KMS-11 (cell line): ENCODE measurements at regions not wholly inside any gene's neighbourhood (a gene's known extent, or its start where the extent isn't known, plus 50 kb on each side); places are given as distances from the start of the nearest gene placed in this dataset.

ENCODE experiments used
- H2AFZ ChIP-seq: fragments of 200-600 bp; sonication (generic); 2 replicates; pipeline ENCODE4 v1.6.1; 2016; ENCODE audit warnings: antibody characterized with exemption, mixed run types, low read depth
- H3K27ac ChIP-seq: fragments of 200-600 bp; sonication (generic); 2 replicates; pipeline ENCODE4 v1.6.1; 2016; ENCODE audit warnings: mild to moderate bottlenecking, mixed run types
- H3K27me3 ChIP-seq: fragments of 200-600 bp; sonication (generic); 2 replicates; pipeline ENCODE4 v1.6.1; 2017; ENCODE audit warnings: mild to moderate bottlenecking, low read depth, mixed run types, moderate library complexity; ENCODE audit not compliant: insufficient read depth
- H3K36me3 ChIP-seq: fragments of 200-600 bp; sonication (generic); 2 replicates; pipeline ENCODE4 v1.6.1; 2017; ENCODE audit warnings: mild to moderate bottlenecking, mixed run types; ENCODE audit not compliant: insufficient read depth
- H3K4me1 ChIP-seq: fragments of 200-600 bp; sonication (generic); 2 replicates; pipeline ENCODE4 v1.6.1; 2016; ENCODE audit warnings: mild to moderate bottlenecking, low read depth, mixed run types; ENCODE audit not compliant: poor library complexity, severe bottlenecking
- H3K4me2 ChIP-seq: fragments of 200-600 bp; sonication (generic); 2 replicates; pipeline ENCODE4 v1.7.0; 2016; ENCODE audit warnings: mild to moderate bottlenecking, mixed run types
- H3K4me3 ChIP-seq: fragments of 200-600 bp; sonication (generic); IDR thresholded peaks from 2 replicates; pipeline ENCODE4 v1.6.1; 2017; ENCODE audit warnings: low read depth, low read length, mixed read lengths; ENCODE audit not compliant: insufficient read depth
- H3K79me2 ChIP-seq: fragments of 200-600 bp; sonication (generic); 2 replicates; pipeline ENCODE4 v1.6.1; 2016; ENCODE audit warnings: low read depth, mixed run types; ENCODE audit not compliant: insufficient read depth
- H3K9ac ChIP-seq: fragments of 200-600 bp; sonication (generic); 2 replicates; pipeline ENCODE4 v1.6.1; 2016; ENCODE audit warnings: mild to moderate bottlenecking, mixed run types
- H4K20me1 ChIP-seq: fragments of 200-600 bp; sonication (generic); 2 replicates; pipeline ENCODE4 v1.6.1; 2016; ENCODE audit warnings: mild to moderate bottlenecking, mixed run types; ENCODE audit not compliant: insufficient read depth
- TF ChIP-seq, protein P1 (sequence below): fragments of 200-600 bp; sonication (generic); conservative IDR thresholded peaks from 2 replicates; pipeline ENCODE4 v1.6.1; 2017; ENCODE audit warnings: low read depth, mild to moderate bottlenecking, antibody characterized with exemption, low read length, moderate library complexity, mixed read lengths

GRCh38 chr17:72448019-72448418, 327.2 kb downstream of the SOX9 start:
- no peaks in the 10 kb centered on the region for H3K27me3 ChIP-seq
- H2AFZ ChIP-seq: no peak overlapping the region
- TF ChIP-seq, protein P1, sequence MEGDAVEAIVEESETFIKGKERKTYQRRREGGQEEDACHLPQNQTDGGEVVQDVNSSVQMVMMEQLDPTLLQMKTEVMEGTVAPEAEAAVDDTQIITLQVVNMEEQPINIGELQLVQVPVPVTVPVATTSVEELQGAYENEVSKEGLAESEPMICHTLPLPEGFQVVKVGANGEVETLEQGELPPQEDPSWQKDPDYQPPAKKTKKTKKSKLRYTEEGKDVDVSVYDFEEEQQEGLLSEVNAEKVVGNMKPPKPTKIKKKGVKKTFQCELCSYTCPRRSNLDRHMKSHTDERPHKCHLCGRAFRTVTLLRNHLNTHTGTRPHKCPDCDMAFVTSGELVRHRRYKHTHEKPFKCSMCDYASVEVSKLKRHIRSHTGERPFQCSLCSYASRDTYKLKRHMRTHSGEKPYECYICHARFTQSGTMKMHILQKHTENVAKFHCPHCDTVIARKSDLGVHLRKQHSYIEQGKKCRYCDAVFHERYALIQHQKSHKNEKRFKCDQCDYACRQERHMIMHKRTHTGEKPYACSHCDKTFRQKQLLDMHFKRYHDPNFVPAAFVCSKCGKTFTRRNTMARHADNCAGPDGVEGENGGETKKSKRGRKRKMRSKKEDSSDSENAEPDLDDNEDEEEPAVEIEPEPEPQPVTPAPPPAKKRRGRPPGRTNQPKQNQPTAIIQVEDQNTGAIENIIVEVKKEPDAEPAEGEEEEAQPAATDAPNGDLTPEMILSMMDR: no peak
- no peak overlapping the region for H3K27ac ChIP-seq
- peaks cover 13% of the 10 kb centered on the region for H3K4me1 ChIP-seq
- no peaks in the 10 kb centered on the region for H3K36me3 ChIP-seq
- peaks cover 47% of the 10 kb centered on the region; the same call in 1 of the 2 replicates for H3K79me2 ChIP-seq
- no peak overlapping the region for H3K9ac ChIP-seq
- H4K20me1 ChIP-seq: no peaks in the 10 kb centered on the region; the same call in 1 of the 2 replicates
- no peak overlapping the region for H3K4me3 ChIP-seq
- H3K4me2 ChIP-seq: no peak overlapping the region

DNA sequence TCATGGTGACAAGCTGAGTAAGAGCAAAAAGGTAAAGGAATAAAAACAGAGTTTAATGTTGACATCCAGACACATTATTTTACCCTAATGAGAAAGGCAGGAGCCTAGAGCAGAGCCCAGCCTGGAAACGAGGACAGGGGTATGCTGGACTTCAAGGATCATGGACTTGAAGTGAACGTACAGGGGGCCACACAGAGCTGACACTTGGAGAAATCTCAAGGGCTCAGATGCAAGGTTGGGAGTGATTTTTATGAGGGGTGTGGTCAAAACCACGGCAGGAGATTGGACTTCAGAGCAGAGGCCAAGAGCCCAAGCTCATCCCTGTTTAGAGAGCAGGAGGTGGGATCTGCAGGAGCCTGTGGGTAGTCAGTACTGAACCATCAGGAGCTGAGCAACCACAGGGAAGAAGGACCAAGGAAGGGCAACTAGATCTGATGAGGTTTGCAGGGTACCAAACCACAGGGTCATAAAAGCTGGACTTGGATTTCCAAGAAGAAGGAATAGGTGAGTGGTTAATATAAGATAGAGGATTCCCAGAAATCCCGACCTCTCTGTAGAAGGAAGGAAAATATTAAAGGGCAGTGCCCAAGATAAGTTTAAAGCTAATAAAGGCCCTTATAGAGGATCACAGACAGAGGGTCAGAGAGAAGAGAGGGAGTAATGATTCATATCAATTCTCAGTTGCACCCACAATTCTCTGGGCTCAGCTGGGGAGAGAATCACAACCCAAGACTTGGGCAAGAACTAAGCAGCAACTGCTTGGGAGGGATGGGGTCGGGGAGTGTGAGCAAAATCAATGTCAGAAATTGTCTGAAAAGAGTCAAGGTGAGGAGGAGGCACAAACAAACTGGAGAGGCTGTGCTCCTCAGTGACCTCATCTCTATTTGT, 331.7 kb downstream of the SOX9 start:
- no peaks in the 10 kb centered on the region for H4K20me1 ChIP-seq
- no peaks in the 10 kb centered on the region for H3K27me3 ChIP-seq
- no peak overlapping the region for H3K4me3 ChIP-seq
- peaks cover 13% of the 10 kb centered on the region for H3K4me1 ChIP-seq
- H2AFZ ChIP-seq: no peak overlapping the region
- no peaks in the 10 kb centered on the region for H3K36me3 ChIP-seq
- TF ChIP-seq, protein P1: no peak
- peaks cover 28% of the 10 kb centered on the region; the same call in 1 of the 2 replicates for H3K79me2 ChIP-seq
- no peak overlapping the region for H3K9ac ChIP-seq
- no peak overlapping the region for H3K4me2 ChIP-seq
- no peak overlapping the region for H3K27ac ChIP-seq

DNA sequence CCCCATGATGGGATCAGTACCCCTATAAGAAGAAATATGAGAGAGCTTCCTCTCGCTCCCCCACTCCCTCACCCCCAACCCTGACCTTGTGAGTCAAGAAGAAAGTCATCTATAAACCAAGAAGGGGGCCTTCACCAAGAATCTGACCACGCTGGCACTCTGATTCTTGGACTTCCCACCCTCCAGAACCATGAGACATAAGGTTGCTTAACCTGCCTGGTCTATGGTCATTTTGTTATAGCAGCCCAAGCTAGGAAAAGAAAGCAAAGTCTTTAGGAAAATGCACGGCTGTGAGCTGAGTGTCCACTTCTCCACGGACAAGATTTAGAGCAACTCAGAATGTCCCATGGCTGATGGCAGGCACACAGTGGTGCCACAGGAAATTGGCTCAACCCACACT, 333.5 kb downstream of the SOX9 start:
- no peaks in the 10 kb centered on the region for H4K20me1 ChIP-seq
- H3K4me2 ChIP-seq: no peak overlapping the region
- H3K27me3 ChIP-seq: no peaks in the 10 kb centered on the region
- no peak overlapping the region for H3K4me3 ChIP-seq
- H3K79me2 ChIP-seq: peaks cover 28% of the 10 kb centered on the region; the same call in 1 of the 2 replicates
- H3K27ac ChIP-seq: no peak overlapping the region
- TF ChIP-seq, protein P1: no peak
- H3K36me3 ChIP-seq: no peaks in the 10 kb centered on the region
- no peaks in the 10 kb centered on the region for H3K4me1 ChIP-seq
- no peak overlapping the region for H2AFZ ChIP-seq
- H3K9ac ChIP-seq: no peak overlapping the region

- no peaks in the 10 kb centered on the region for H3K27me3 ChIP-seq
- H4K20me1 ChIP-seq: no peaks in the 10 kb centered on the region
- peaks cover 37% of the 10 kb centered on the region; the same call in 1 of the 2 replicates for H3K79me2 ChIP-seq
- TF ChIP-seq, protein P1: no peak
- no peaks in the 10 kb centered on the region for H3K36me3 ChIP-seq
- no peak overlapping the region for H3K4me2 ChIP-seq
- H3K27ac ChIP-seq: no peak overlapping the region
- H2AFZ ChIP-seq: no peak overlapping the region
- no peak overlapping the region for H3K9ac ChIP-seq
- no peak overlapping the region for H3K4me3 ChIP-seq
- no peaks in the 10 kb centered on the region for H3K4me1 ChIP-seq
These were observed 334.7 kb downstream of the SOX9 start for GRCh38 chr17:72455562-72455961.
